Skin epidermis (tissue), 12 donors: ENCODE measurements at regions not wholly inside any gene's neighbourhood (a gene's known extent, or its start where the extent isn't known, plus 50 kb on each side); places are given as distances from the start of the nearest gene placed in this dataset.
"Not testable (repeated sequence)": the region's sequence is repeated elsewhere in the genome, so short reads cannot be mapped to it uniquely, and the experiment has no call there.

Experiments used
- H3K27ac ChIP-seq, 21 experiments: fragments of 200-600 bp; sonication (generic) in 11 of 21; one replicate each; pipeline ENCODE4 v1.5.0; 2020; ENCODE audit warnings: mild to moderate bottlenecking in 3 of 21, inconsistent platforms in 2 of 21, moderate library complexity in 2 of 21
- H3K4me3 ChIP-seq, 7 experiments: fragments of 200-600 bp; sonication (generic) in 2 of 7; one replicate each; pipeline ENCODE4 v1.5.0; 2020; ENCODE audit warnings: inconsistent platforms in 2 of 7, mild to moderate bottlenecking in 2 of 7, moderate library complexity in 1 of 7

- H3K27ac ChIP-seq = peak overlapping the region in 8 of 21 experiments; percentile 28 to 83 (median 56)
- no peak overlapping the region for H3K4me3 ChIP-seq
These were observed 164.5 kb upstream of the DYRK2 start for GRCh38 chr12:67483871-67484554.

- peak overlapping the region in 4 of 21 experiments; percentile 33 to 83 (median 71) for H3K27ac ChIP-seq
- no peak overlapping the region for H3K4me3 ChIP-seq
These were observed 163.6 kb upstream of the DYRK2 start for GRCh38 chr12:67484791-67485480.

- Histone ChIP-seq H3K4me3 (no peak overlapping the region), H3K27ac (no peak overlapping the region)
These were observed 161.9 kb upstream of the DYRK2 start for GRCh38 chr12:67486671-67487070.

- H3K27ac ChIP-seq, H3K4me3 ChIP-seq: not testable (repeated sequence)
These were observed 160.2 kb upstream of the DYRK2 start for GRCh38 chr12:67488349-67488748.

GRCh38 chr12:67489007-67489406, 159.5 kb upstream of the DYRK2 start:
- Histone ChIP-seq H3K4me3 (no peak overlapping the region), H3K27ac (no peak overlapping the region)

GRCh38 chr12:67496581-67496980, 152.0 kb upstream of the DYRK2 start:
- Histone ChIP-seq H3K4me3 (no peak overlapping the region), H3K27ac (no peak overlapping the region)

GRCh38 chr12:67498991-67499390, 149.6 kb upstream of the DYRK2 start:
- Histone ChIP-seq H3K27ac (no peak overlapping the region), H3K4me3 (no peak overlapping the region)

- Histone ChIP-seq H3K27ac (no peak overlapping the region), H3K4me3 (no peak overlapping the region)
These were observed 147.2 kb upstream of the DYRK2 start for GRCh38 chr12:67501362-67501761.

- no peak overlapping the region for H3K4me3 ChIP-seq
- H3K27ac ChIP-seq = no peak overlapping the region
These were observed 144.5 kb upstream of the DYRK2 start for GRCh38 chr12:67504026-67504425.

GRCh38 chr12:67506739-67507138, 141.8 kb upstream of the DYRK2 start:
- H3K27ac ChIP-seq = no peak overlapping the region
- H3K4me3 ChIP-seq = no peak overlapping the region

GRCh38 chr12:67508830-67509229, 139.7 kb upstream of the DYRK2 start:
- H3K4me3 ChIP-seq = no peak overlapping the region
- H3K27ac ChIP-seq = no peak overlapping the region

- Histone ChIP-seq H3K4me3 (no peak overlapping the region), H3K27ac (no peak overlapping the region)
These were observed 138.7 kb upstream of the DYRK2 start for GRCh38 chr12:67509666-67510386.

GRCh38 chr12:67512061-67512460, 136.5 kb upstream of the DYRK2 start:
- no peak overlapping the region for H3K4me3 ChIP-seq
- H3K27ac ChIP-seq = no peak overlapping the region

GRCh38 chr12:67514502-67514901, 134.0 kb upstream of the DYRK2 start:
- Histone ChIP-seq H3K4me3 (no peak overlapping the region), H3K27ac (peak overlapping the region in 4 of 21 experiments; percentile 11 to 75 (median 59))

- Histone ChIP-seq H3K27ac (peak overlapping the region in 9 of 21 experiments; percentile 1 to 81 (median 48)), H3K4me3 (no peak overlapping the region)
These were observed 132.7 kb upstream of the DYRK2 start for GRCh38 chr12:67515679-67516340.

GRCh38 chr12:67517181-67517887, 131.2 kb upstream of the DYRK2 start:
- Histone ChIP-seq H3K27ac (peak overlapping the region in 2 of 21 experiments; percentile 11 to 69), H3K4me3 (no peak overlapping the region)

GRCh38 chr12:67519484-67520433, 128.8 kb upstream of the DYRK2 start:
- Histone ChIP-seq H3K27ac (no peak overlapping the region), H3K4me3 (no peak overlapping the region)

- no peak overlapping the region for H3K4me3 ChIP-seq
- H3K27ac ChIP-seq = no peak overlapping the region
These were observed 127.9 kb upstream of the DYRK2 start for GRCh38 chr12:67520606-67521005.

- no peak overlapping the region for H3K4me3 ChIP-seq
These were observed 126.3 kb upstream of the DYRK2 start for GRCh38 chr12:67522222-67522621.

More at GRCh38 chr12:67522222-67522621, 126.3 kb upstream of the DYRK2 start:
- H3K27ac ChIP-seq = no peak overlapping the region
